ENCODE measurements at regions not wholly inside any gene's neighbourhood (a gene's known extent, or its start where the extent isn't known, plus 50 kb on each side); places are given as distances from the start of the nearest gene placed in this dataset.

DNA sequence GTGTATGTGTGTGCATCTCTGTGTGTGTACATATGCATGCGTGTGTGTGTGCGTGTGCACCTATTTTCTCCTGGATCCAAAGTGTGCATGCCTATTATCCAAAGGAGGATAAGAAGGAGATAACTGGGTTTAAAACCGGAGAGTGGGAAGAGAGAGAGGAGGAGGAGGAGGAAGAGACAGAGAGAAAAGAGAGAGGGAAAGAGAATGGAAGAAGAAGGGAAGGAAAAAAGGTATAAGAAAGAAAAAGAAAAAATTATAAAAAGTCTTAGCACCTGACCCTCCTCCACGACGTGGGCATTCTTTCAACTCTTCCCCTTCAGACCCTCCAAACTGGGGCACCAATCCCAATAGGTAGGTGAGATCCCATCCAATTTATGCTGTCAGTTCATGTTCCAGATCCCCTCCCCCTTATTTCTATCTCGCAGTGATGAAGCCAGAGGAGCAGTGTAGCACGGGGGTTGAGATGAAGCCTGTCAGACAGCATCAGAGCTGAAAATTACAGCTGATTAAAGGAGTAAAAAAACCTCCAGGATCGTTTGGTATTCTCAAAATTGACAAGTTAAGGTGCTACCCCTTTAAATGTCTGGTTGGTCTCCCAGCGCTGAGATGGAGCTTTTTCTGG lies 386.7 kb upstream of the ATP5MC3 start:
- no peak for DNase-seq

GRCh38 chr2:175567435-175568061 lies 386.0 kb upstream of the ATP5MC3 start:
- DNase-seq: no peak

- DNase-seq: no peak
Measured at GRCh38 chr2:175560521-175561169, 379.1 kb upstream of the ATP5MC3 start.

DNA sequence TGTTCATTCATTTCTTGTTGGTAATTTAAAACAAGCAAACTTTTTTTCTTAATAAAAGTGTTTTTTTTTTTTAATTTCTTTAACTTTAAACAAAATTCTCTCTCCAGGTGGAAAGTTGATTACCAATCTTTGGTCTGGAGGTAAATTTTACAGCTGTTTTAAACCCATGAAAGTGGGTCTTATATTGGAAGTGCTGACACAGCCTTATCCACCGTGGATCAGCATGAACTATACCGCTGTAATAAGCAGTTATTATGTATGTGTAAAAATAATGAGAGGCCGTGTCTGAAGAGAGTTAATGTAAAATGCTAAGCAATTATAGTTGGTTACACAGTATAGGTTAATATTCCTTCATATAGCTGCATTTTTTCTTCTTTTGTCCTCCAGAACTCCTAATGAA lies 378.1 kb upstream of the ATP5MC3 start:
- DNase-seq: no peak

DNA sequence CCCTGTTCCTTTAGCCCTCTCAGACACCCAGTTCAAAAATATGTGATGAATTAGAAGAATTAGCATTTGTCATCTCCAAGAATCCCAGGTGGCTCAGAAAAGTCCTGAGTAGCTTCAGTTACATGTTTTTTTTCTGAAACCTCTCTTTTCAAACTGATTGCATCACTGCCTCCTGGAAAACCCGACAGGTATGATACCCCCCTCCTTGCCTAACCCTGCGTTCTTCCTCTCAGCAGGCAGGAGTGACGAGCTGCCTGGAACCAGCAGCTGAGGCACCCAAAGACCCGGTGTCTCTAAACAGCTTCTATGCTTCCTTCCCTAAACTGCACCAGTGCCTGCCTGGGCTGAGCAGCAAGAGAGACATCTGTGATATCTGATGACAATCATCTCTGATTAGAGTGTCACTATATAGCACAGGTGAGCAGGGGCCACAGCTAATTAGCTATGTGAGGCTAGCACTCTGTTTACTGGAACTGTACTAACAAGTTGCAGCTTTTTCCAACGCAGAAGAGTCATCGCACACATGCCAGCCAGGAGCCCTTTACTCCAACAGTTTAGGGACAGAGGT lies 376.4 kb upstream of the ATP5MC3 start:
- DNase-seq: no peak

DNA sequence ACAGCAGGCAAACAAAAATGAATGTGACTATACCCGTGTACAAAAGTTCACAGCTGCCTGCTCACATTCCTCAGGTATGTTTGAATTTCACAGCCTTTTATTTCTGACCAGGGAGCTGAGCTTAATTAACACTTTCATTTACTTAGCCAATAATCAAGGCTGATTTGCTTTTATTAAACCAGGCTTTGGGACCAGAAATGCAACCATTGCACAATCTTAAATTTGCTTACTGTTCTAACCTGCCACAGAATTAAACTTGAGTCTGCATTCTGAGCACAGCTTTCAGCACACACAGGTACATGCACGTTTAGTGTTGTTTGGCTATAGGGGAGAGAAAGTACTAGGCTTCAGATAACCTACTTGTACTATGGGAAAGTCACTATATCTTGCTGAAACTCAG lies 372.4 kb upstream of the ATP5MC3 start:
- no peak for DNase-seq

DNA sequence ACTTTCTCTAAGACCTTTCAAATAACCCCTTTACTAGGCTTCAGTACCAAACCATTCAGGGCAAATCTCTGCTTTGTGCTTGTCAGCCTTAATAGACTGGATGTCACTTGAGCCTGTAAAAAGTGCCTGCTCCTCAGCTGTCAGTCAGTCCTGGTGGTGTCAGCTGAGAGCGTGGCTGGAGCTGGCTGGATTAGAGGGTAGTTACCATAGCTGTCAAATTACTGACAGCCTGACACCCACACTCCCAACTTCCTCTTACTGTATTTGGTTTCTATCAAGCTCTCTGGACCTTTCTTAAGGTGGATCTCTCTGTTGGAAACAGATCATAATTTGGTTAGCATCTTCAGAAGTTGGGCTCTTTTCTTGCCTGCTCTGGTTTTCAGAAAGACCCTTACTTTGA lies 371.4 kb upstream of the ATP5MC3 start:
- DNase-seq: no peak

DNA sequence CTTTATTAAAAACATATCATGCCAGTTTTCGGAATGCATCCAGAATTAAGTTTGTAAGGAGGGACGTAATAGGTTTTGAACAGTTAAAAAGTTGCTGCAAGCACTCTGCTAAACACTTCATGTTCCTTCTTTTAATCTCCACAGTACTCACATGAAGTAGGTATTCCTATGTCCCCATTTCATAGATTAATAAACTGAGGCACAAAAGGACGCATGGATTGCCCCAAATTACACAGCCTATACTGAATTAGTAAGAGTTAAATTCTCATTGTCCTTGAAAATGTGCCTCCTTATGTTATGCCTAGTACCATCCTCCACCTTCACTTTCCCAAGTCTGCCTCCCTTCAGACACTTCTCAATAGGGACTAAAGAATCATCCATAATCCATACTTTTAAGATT lies 358.9 kb upstream of the ATP5MC3 start:
- no peak for DNase-seq

GRCh38 chr2:175539122-175539521 lies 357.6 kb upstream of the ATP5MC3 start:
- DNase-seq: no peak

DNA sequence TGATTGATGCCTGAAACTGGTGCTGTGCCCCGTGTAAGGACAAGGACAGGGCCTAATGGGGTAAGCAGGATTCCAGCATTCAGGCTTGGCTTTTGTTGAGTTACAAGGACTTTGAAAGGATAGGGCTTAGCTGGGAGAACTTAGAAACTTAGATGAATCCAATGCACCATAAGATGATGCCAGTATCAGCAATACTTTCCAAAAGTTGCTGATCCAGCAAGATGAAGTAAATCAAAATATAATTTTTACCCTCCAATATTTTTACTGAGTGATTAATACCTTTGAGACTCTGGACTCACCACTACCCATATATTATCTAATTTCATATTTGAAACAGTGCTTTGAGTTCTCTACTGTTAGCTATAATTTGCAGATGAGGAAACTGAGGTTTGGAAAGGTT lies 354.5 kb upstream of the ATP5MC3 start:
- DNase-seq: no peak

DNA sequence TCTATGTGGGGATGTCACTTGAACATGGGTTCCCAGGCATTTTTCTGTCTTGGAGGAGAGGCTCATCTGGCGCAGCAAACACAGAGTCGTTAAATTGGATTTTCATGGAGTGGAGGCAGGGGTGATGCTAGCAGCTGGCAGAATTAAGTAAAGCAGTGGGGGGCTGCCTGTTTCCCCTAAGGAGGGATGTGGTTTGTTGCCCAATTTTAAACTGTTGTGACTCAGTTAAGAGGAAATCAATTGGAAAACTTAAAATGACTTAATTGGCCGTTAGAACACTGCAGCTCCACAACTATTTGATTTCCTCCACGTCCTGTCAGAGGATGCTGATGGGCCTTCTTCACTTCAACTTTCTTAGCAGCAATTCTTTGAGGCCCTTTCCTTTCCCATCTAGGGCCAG lies 354.1 kb upstream of the ATP5MC3 start:
- no peak for DNase-seq

DNA sequence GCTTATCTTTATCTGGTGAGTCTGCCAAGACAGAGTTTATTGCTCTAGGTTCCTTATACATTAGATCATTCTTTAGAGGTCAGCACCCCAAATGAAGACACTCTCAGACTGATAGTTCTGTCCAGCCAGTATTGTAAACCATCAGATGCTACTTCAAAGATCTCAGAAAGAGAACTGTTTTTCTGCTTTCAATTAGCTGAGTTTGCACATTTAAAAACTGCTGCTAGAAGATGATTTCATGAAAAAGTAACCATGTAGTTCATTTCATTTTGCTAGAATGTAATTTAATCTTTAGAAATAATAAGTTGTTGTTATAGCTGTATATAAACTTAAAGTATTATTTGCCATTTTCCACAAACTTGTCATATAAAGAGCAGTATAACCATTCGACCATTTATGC lies 344.5 kb upstream of the ATP5MC3 start:
- DNase-seq: no peak

DNA sequence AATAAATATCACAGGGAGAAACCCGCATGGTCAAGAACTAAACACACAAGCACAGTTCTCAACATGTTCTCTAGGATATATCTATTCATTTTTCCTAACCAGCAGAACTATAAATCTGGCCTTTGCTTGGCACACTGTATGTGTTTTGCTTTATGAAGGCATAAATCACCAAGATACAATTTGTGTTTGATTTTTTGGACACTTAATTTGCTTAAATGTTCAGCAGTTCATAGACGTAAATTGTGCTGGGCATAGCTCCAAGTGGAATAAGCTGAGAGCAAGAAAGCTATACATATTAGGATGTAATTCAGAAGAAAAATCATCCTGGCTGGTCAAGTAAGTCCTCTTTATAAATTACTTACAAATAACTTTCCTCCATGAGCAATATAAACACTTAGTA lies 341.5 kb upstream of the ATP5MC3 start:
- peak; percentile 60 to 61 for DNase-seq

GRCh38 chr2:175518206-175518605 lies 336.7 kb upstream of the ATP5MC3 start:
- no peak for DNase-seq

DNA sequence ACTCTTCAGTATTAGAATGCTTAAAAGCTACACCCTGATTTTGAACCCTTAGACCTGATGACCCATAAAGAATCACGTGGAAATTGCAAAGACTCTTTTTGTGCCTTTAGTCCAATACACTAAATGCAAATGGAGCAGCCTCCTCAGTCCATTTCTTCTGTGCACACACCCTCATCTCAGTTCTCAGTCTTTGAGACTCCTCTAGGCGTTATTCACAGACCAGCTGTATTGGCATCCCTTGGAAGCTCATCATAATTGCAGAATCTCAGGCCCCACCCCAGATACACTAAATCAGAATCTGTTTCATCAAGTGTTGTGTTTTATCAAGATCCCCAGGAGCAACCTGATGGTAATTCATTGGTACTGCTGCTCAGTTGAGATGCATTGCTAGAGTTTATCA lies 335.0 kb upstream of the ATP5MC3 start:
- DNase-seq: no peak

GRCh38 chr2:175500255-175500654 lies 318.7 kb upstream of the ATP5MC3 start:
- no peak for DNase-seq

- no peak for DNase-seq
Measured at GRCh38 chr2:175490360-175490791, 308.9 kb upstream of the ATP5MC3 start.

DNA sequence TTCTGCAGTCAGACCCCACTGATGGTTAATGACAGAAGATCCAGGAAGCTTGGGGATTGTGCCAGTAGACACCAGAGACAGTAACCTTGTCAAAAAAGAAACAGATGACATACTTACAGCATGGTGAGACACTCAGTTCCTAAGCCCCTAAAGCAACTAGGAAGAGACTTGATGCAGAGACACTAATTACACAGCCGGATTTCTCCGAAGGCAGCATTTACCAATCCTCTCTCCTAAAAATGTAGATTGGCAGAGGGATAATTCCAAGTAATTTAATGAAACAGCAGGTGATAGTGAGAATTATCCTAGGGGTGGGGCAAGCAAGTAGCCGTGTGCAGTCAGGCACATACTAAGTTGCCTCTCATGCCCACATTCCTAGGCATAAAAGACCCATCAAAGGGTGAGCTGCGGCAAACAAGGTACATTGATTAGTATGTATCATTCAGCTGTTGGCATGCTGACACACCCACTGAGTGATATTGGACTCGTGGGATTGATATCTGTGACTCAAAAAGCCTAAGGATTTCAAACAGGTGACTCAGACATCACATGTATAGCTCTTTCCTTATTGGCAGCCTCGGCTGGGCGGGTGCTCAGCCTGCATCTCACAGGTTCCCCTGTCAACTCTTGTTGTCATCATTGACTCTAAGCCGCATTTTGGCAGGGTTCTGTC lies 296.7 kb upstream of the ATP5MC3 start:
- DNase-seq: no peak

DNA sequence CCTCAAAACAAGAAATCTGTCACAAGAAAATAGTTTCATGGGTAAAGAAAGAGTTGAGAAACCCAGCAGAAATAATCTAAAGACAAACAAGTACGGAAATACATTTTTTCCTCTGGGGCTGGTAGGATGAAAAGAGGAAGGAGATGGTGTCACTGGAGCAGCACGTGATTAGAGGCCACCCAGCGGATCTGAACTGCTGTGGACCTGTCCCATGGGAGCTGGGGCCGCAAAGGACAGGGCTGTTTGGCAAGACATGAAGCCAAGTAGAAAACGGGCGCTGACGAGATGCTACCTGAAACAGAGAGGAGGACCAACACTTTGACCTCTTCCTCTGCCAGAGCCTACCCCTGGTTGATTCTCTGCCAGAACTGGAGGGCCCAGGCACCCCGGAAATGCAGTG lies 295.4 kb upstream of the ATP5MC3 start:
- no peak for DNase-seq

- DNase-seq: no peak
Measured at GRCh38 chr2:175476374-175476773, 294.9 kb upstream of the ATP5MC3 start.

- DNase-seq: no peak
Measured at GRCh38 chr2:175475130-175475529, 293.6 kb upstream of the ATP5MC3 start.

- DNase-seq: no peak
Measured at GRCh38 chr2:175468431-175469098, 287.1 kb upstream of the ATP5MC3 start.
